GM19351 (cell line): ENCODE measurements at regions not wholly inside any gene's neighbourhood (a gene's known extent, or its start where the extent isn't known, plus 50 kb on each side); places are given as distances from the start of the nearest gene placed in this dataset.

Experiments used
- ATAC-seq: cut with Tn5 transposase; IDR thresholded peaks from one replicate; pipeline ENCODE4 v1.9.1; 2021; ENCODE audit warnings: mild to moderate bottlenecking, moderate library complexity; ENCODE audit not compliant: unreplicated experiment

- ATAC-seq, result no peak
Observed at GRCh38 chr3:111470032-111470431, 72.0 kb upstream of the CD96 start.

- ATAC-seq, result no peak
Observed at GRCh38 chr3:111471831-111472230, 70.2 kb upstream of the CD96 start.

- ATAC-seq, result no peak
Observed at GRCh38 chr3:111472556-111472955, 69.4 kb upstream of the CD96 start.

GRCh38 chr3:111473550-111473949 is 68.4 kb upstream of the CD96 start:
- ATAC-seq, result no peak

GRCh38 chr3:111476701-111477100 is 65.3 kb upstream of the CD96 start:
- ATAC-seq, result no peak

GRCh38 chr3:111480091-111480490 is 61.9 kb upstream of the CD96 start:
- no peak for ATAC-seq

DNA sequence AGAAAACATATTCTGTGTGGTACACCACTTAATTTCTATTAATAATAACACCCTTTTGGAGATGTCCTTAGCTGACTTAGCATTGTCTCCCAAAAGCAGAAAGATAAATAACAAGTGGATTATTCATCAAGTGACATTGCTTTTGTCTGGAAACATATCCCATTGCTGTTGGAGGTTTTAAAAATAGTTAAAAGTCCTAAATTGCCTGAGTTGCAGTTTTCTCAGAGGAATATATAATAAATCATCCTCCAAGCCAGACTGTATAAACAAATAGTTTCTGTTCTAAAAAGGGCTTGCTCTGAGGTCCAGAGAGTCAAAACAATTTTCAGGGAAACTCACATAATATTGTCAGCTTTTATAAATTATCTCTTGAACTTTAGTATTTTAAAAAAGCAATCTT is 60.4 kb upstream of the CD96 start:
- ATAC-seq, result no peak

DNA sequence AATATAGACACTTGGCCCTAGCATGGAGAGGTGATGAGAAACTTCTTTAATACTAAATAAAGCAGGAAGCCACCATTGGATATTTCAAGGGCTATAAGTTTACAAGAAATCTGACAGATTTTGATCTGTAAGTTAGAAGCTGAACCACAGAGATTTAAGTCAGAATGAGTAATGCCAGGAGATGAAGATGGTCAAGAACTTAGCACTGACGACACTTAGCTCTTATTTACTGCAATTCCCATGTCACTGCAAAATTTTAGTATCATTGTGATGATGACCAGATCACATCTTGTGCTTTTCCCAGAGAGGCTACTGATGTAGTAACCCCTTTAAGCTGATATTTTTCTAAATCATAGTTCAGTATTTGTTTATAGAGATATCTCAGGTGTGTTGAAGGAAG is 59.4 kb upstream of the CD96 start:
- ATAC-seq, result no peak

GRCh38 chr3:111485086-111485485 is 56.9 kb upstream of the CD96 start:
- ATAC-seq, result no peak
